ENCODE measurements at regions not wholly inside any gene's neighbourhood (a gene's known extent, or its start where the extent isn't known, plus 50 kb on each side); places are given as distances from the start of the nearest gene placed in this dataset.

GRCh38 chr15:66945286-66945685 lies 120.1 kb upstream of the SMAD3 start:
- no peak for DNase-seq

GRCh38 chr15:66945842-66946241 lies 119.6 kb upstream of the SMAD3 start:
- no peak for DNase-seq

GRCh38 chr15:66946578-66947164 lies 118.7 kb upstream of the SMAD3 start:
- peak; percentile 82 for DNase-seq

GRCh38 chr15:66947471-66947870 lies 117.9 kb upstream of the SMAD3 start:
- no peak for DNase-seq

GRCh38 chr15:66948294-66948693 lies 117.1 kb upstream of the SMAD3 start:
- no peak for DNase-seq

- no peak for DNase-seq
Measured at GRCh38 chr15:66950114-66950513, 115.3 kb upstream of the SMAD3 start.

- no peak for DNase-seq
Measured at GRCh38 chr15:66951531-66952320, 113.7 kb upstream of the SMAD3 start.

- no peak for DNase-seq
Measured at GRCh38 chr15:66952756-66953522, 112.5 kb upstream of the SMAD3 start.

GRCh38 chr15:66953523-66954229 lies 111.7 kb upstream of the SMAD3 start:
- no peak for DNase-seq

- no peak for DNase-seq
Measured at GRCh38 chr15:66954601-66955000, 110.8 kb upstream of the SMAD3 start.

- no peak for DNase-seq
Measured at GRCh38 chr15:66955001-66955516, 110.3 kb upstream of the SMAD3 start.

GRCh38 chr15:66955871-66956585 lies 109.4 kb upstream of the SMAD3 start:
- DNase-seq = no peak

- no peak for DNase-seq
Measured at GRCh38 chr15:66956672-66957430, 108.6 kb upstream of the SMAD3 start.

GRCh38 chr15:66957431-66957720 lies 108.0 kb upstream of the SMAD3 start:
- DNase-seq = no peak

- no peak for DNase-seq
Measured at GRCh38 chr15:66959066-66959465, 106.3 kb upstream of the SMAD3 start.

GRCh38 chr15:66959875-66960274 lies 105.5 kb upstream of the SMAD3 start:
- DNase-seq = no peak

GRCh38 chr15:66960519-66960918 lies 104.9 kb upstream of the SMAD3 start:
- DNase-seq = no peak

GRCh38 chr15:66961407-66961884 lies 104.0 kb upstream of the SMAD3 start:
- no peak for DNase-seq

GRCh38 chr15:66961901-66962300 lies 103.5 kb upstream of the SMAD3 start:
- DNase-seq = no peak

- DNase-seq = no peak
Measured at GRCh38 chr15:66962522-66962921, 102.9 kb upstream of the SMAD3 start.

GRCh38 chr15:66963084-66963483 lies 102.3 kb upstream of the SMAD3 start:
- no peak for DNase-seq

All from muscle of arm (tissue), 1 donor.